ENCODE measurements at regions not wholly inside any gene's neighbourhood (a gene's known extent, or its start where the extent isn't known, plus 50 kb on each side); places are given as distances from the start of the nearest gene placed in this dataset.

- Histone ChIP-seq H3K9me3 (no peaks in the 10 kb centered on the region), H3K4me1 (peaks cover 0 to 4% of the 10 kb centered on the region in 2 donors), H3K36me3 (no peaks in the 10 kb centered on the region), H3K27me3 (no peaks in the 10 kb centered on the region), H3K27ac (peak overlapping the region; percentile 75 to 77), H3K4me3 (no peak overlapping the region)
- intact Hi-C loops (cut with DNase I; ENCODE audit: low total_unique reads), result no loop called here
- no peak for DNase-seq (ENCODE audit: low spot score in 2 of 2)
- no peak for TF ChIP-seq POLR2AphosphoS5 (IDR thresholded peaks at IDR 0.05)
- no peak for TF ChIP-seq CTCF (IDR thresholded peaks at IDR 0.05)
- no peak for TF ChIP-seq POLR2A (IDR thresholded peaks at IDR 0.05)
Measured at GRCh38 chr12:93135286-93136239, 206.5 kb upstream of the EEA1 start.

GRCh38 chr12:93136253-93137055 is 207.4 kb upstream of the EEA1 start:
- H3K27ac ChIP-seq, result peak overlapping the region; percentile 22 to 77

GRCh38 chr12:93137656-93138612 is 208.8 kb upstream of the EEA1 start:
- H3K36me3 ChIP-seq, result no peaks in the 10 kb centered on the region
- TF ChIP-seq CTCF (IDR thresholded peaks at IDR 0.05) (no peak), POLR2AphosphoS5 (IDR thresholded peaks at IDR 0.05) (peak in 1 of 3 donors; percentile 52)
- no peak overlapping the region for H3K4me3 ChIP-seq
- H3K9me3 ChIP-seq, result no peaks in the 10 kb centered on the region
- DNase-seq (ENCODE audit: low spot score in 2 of 2), result peak in 1 of 2 donors; percentile 50
- intact Hi-C loops (cut with DNase I; ENCODE audit: low total_unique reads), result no loop called here
- H3K4me1 ChIP-seq, result peaks cover 0 to 4% of the 10 kb centered on the region in 2 donors
- H3K27me3 ChIP-seq, result no peaks in the 10 kb centered on the region
- peak overlapping the region; percentile 71 to 77 for H3K27ac ChIP-seq

More at GRCh38 chr12:93136253-93137055, 207.4 kb upstream of the EEA1 start:
- DNase-seq (ENCODE audit: low spot score in 2 of 2), result no peak
- Histone ChIP-seq H3K27me3 (no peaks in the 10 kb centered on the region), H3K9me3 (no peaks in the 10 kb centered on the region), H3K36me3 (no peaks in the 10 kb centered on the region), H3K4me1 (peaks cover 0 to 4% of the 10 kb centered on the region in 2 donors), H3K4me3 (no peak overlapping the region)
- no peak for TF ChIP-seq POLR2A (IDR thresholded peaks at IDR 0.05)
- TF ChIP-seq POLR2AphosphoS5 (IDR thresholded peaks at IDR 0.05), result no peak
- TF ChIP-seq CTCF (IDR thresholded peaks at IDR 0.05), result no peak
- intact Hi-C loops (cut with DNase I; ENCODE audit: low total_unique reads), result no loop called here

GRCh38 chr12:93139028-93139665 is 210.1 kb upstream of the EEA1 start:
- Histone ChIP-seq H3K4me1 (peaks cover 0 to 4% of the 10 kb centered on the region in 2 donors), H3K27me3 (no peaks in the 10 kb centered on the region), H3K9me3 (no peaks in the 10 kb centered on the region), H3K4me3 (no peak overlapping the region), H3K27ac (peak overlapping the region; percentile 71 to 77), H3K36me3 (no peaks in the 10 kb centered on the region)
- no peak for DNase-seq (ENCODE audit: low spot score in 2 of 2)
- intact Hi-C loops (cut with DNase I; ENCODE audit: low total_unique reads), result no loop called here
- TF ChIP-seq CTCF (IDR thresholded peaks at IDR 0.05) (no peak), POLR2AphosphoS5 (IDR thresholded peaks at IDR 0.05) (no peak), POLR2A (IDR thresholded peaks at IDR 0.05) (no peak)

All from breast epithelium (tissue), 4 donors.